Neuronal stem cell (in vitro differentiated cells): ENCODE measurements at regions not wholly inside any gene's neighbourhood (a gene's known extent, or its start where the extent isn't known, plus 50 kb on each side); places are given as distances from the start of the nearest gene placed in this dataset.

Source experiments
- DNase-seq: peaks from one replicate; pipeline ENCODE4 v3.0.0-alpha.2; 2013; ENCODE audit warnings: low spot score
- H2AFZ ChIP-seq: one replicate; pipeline ENCODE4 v1.6.1; 2013; ENCODE audit warnings: mild to moderate bottlenecking, low read length, inconsistent platforms
- H2AK5ac ChIP-seq: 2 replicates; pipeline ENCODE4 v1.6.1; 2013; ENCODE audit warnings: low read depth, mild to moderate bottlenecking, inconsistent platforms, low read length, moderate library complexity, mixed read lengths
- H2BK120ac ChIP-seq: 2 replicates; pipeline ENCODE4 v1.6.1; 2013; ENCODE audit warnings: low read depth, mild to moderate bottlenecking, inconsistent platforms, low read length, moderate library complexity, mixed read lengths
- H2BK12ac ChIP-seq: one replicate; pipeline ENCODE4 v1.6.1; 2013; ENCODE audit warnings: low read length, inconsistent platforms
- H2BK15ac ChIP-seq: 2 replicates; pipeline ENCODE4 v1.6.1; 2013; ENCODE audit warnings: mild to moderate bottlenecking, low read length, inconsistent platforms, mixed read lengths
- H2BK5ac ChIP-seq: one replicate; pipeline ENCODE4 v1.6.1; 2013; ENCODE audit warnings: inconsistent platforms, mild to moderate bottlenecking, low read length, moderate library complexity
- H3K14ac ChIP-seq: one replicate; pipeline ENCODE4 v1.6.1; 2013; ENCODE audit warnings: low read length, inconsistent platforms
- H3K18ac ChIP-seq: 2 replicates; pipeline ENCODE4 v1.6.1; 2013; ENCODE audit warnings: low read length, inconsistent platforms
- H3K23ac ChIP-seq: 2 replicates; pipeline ENCODE4 v1.6.1; 2013; ENCODE audit warnings: low read depth, mild to moderate bottlenecking, mixed read lengths, low read length, inconsistent platforms; ENCODE audit not compliant: poor library complexity
- H3K27ac ChIP-seq: replicated peaks from 3 replicates; pipeline ENCODE4 v1.5.1; 2013; ENCODE audit warnings: low read length, inconsistent platforms
- H3K27me3 ChIP-seq, 3 experiments: 2 replicates each; pipeline ENCODE4 v1.6.1; 2013; ENCODE audit warnings: low read length in 3 of 3, mild to moderate bottlenecking in 2 of 3, inconsistent platforms in 1 of 3, low read depth in 1 of 3, mixed read lengths in 1 of 3, moderate library complexity in 1 of 3; ENCODE audit not compliant: control insufficient read depth in 3 of 3, insufficient read depth in 3 of 3
- H3K36me3 ChIP-seq, 2 donors: replicated peaks in 1 of 2; 2 replicates each; pipeline ENCODE4 v1.6.1; 2013; ENCODE audit warnings: low read length in 2 of 2; ENCODE audit not compliant: control insufficient read depth in 2 of 2, insufficient read depth in 2 of 2
- H3K4ac ChIP-seq: 2 replicates; pipeline ENCODE4 v1.6.1; 2013; ENCODE audit warnings: inconsistent platforms, mild to moderate bottlenecking, low read length, moderate library complexity
- H3K4me1 ChIP-seq, 2 donors: 1 replicate in 1 of 2; 2 replicates in 1 of 2; pipeline ENCODE4 v1.6.1; 2013; ENCODE audit warnings: low read length in 2 of 2, low read depth in 1 of 2; ENCODE audit not compliant: control insufficient read depth in 2 of 2, insufficient read depth in 1 of 2
- H3K4me2 ChIP-seq: one replicate; pipeline ENCODE4 v1.6.1; 2013; ENCODE audit warnings: mild to moderate bottlenecking, low read length, inconsistent platforms; ENCODE audit not compliant: insufficient read depth, poor library complexity, severe bottlenecking
- H3K4me3 ChIP-seq, 2 donors: 2 replicates each; pipeline ENCODE4 v1.5.1; 2013; ENCODE audit warnings: low read length in 2 of 2, mild to moderate bottlenecking in 2 of 2, inconsistent platforms in 1 of 2, moderate library complexity in 1 of 2
- H3K79me1 ChIP-seq: one replicate; pipeline ENCODE4 v1.6.1; 2013; ENCODE audit warnings: low read depth, mild to moderate bottlenecking, inconsistent platforms, low read length, moderate library complexity
- H3K9ac ChIP-seq: one replicate; pipeline ENCODE4 v1.6.1; 2013; ENCODE audit warnings: mild to moderate bottlenecking, low read depth, low read length, inconsistent platforms; ENCODE audit not compliant: poor library complexity
- H3K9me3 ChIP-seq, 2 donors: replicated peaks in 1 of 2; 2 replicates each; pipeline versions ENCODE3 to v1.6.1; 2013; ENCODE audit warnings: low read length in 2 of 2, mild to moderate bottlenecking in 2 of 2, inconsistent platforms in 1 of 2, low read depth in 1 of 2, mixed read lengths in 1 of 2, moderate library complexity in 1 of 2; ENCODE audit not compliant: control insufficient read depth in 2 of 2, insufficient read depth in 1 of 2
- H4K8ac ChIP-seq: one replicate; pipeline ENCODE4 v1.6.1; 2013; ENCODE audit warnings: low read depth, mild to moderate bottlenecking, inconsistent platforms, low read length, moderate library complexity
- H4K91ac ChIP-seq: one replicate; pipeline ENCODE4 v1.6.1; 2013; ENCODE audit warnings: low read length, low read depth, mild to moderate bottlenecking, inconsistent platforms; ENCODE audit not compliant: poor library complexity
- WGBS, 2 donors: extraction: QIAGEN DNeasy Blood & Tissue Kit; methylation state at CpG; one replicate each; pipeline ENCODE4 v1.1.7; 2013; ENCODE audit warnings: missing lambda C conversion rate in 2 of 2, mixed read lengths in 1 of 2; ENCODE audit not compliant: insufficient read length in 2 of 2, insufficient replicate concordance in 1 of 2; ENCODE audit errors: extremely low coverage in 2 of 2; 5-methylcytosine and 5-hydroxymethylcytosine counted together

GRCh38 chr9:17021387-17021970, 113.4 kb upstream of the CNTLN start:
- Histone ChIP-seq H3K27ac (no peak overlapping the region), H3K4ac (no peak overlapping the region), H2AK5ac (no peak overlapping the region), H3K4me1 (peaks cover 0 to 2% of the 10 kb centered on the region in 2 donors), H2BK12ac (no peak overlapping the region), H2BK5ac (no peak overlapping the region), H3K27me3 (no peaks in the 10 kb centered on the region), H2AFZ (no peak overlapping the region), H3K14ac (no peak overlapping the region), H3K18ac (no peak overlapping the region), H3K79me1 (no peaks in the 10 kb centered on the region), H3K9ac (no peak overlapping the region), H3K9me3 (no peaks in the 10 kb centered on the region), H4K91ac (no peak overlapping the region), H2BK120ac (no peak overlapping the region), H3K4me3 (no peak overlapping the region), H2BK15ac (no peak overlapping the region), H3K36me3 (no peaks in the 10 kb centered on the region), H4K8ac (no peak overlapping the region), H3K23ac (no peak overlapping the region), H3K4me2 (no peak overlapping the region)
- WGBS, 2 donors = no CpG with 5 or more reads among the region's 1 CpG
- no peak for DNase-seq

- H3K4me3 ChIP-seq = no peak overlapping the region
Observed at GRCh38 chr9:17019398-17019797, 115.4 kb upstream of the CNTLN start.

GRCh38 chr9:17018540-17019196, 116.2 kb upstream of the CNTLN start:
- Histone ChIP-seq H4K8ac (peak overlapping the region; percentile 88), H4K91ac (no peak overlapping the region), H3K36me3 (no peaks in the 10 kb centered on the region), H2BK120ac (no peak overlapping the region), H2AFZ (no peak overlapping the region), H3K4me1 (peaks cover 0 to 2% of the 10 kb centered on the region in 2 donors), H3K18ac (no peak overlapping the region), H3K4ac (no peak overlapping the region), H3K4me3 (no peak overlapping the region), H2AK5ac (no peak overlapping the region), H3K4me2 (no peak overlapping the region), H2BK15ac (no peak overlapping the region), H3K79me1 (no peaks in the 10 kb centered on the region), H2BK5ac (no peak overlapping the region), H3K9ac (no peak overlapping the region), H2BK12ac (no peak overlapping the region), H3K9me3 (no peaks in the 10 kb centered on the region), H3K27ac (no peak overlapping the region), H3K27me3 (no peaks in the 10 kb centered on the region), H3K23ac (no peak overlapping the region), H3K14ac (no peak overlapping the region)
- no peak for DNase-seq
- no CpG with 5 or more reads among the region's 3 CpGs for WGBS, 2 donors

More at GRCh38 chr9:17019398-17019797, 115.4 kb upstream of the CNTLN start:
- no peak overlapping the region for H3K23ac ChIP-seq
- H3K79me1 ChIP-seq = no peaks in the 10 kb centered on the region
- DNase-seq = no peak
- H2AFZ ChIP-seq = no peak overlapping the region
- H3K14ac ChIP-seq = no peak overlapping the region
- no peaks in the 10 kb centered on the region for H3K36me3 ChIP-seq
- H3K27me3 ChIP-seq = no peaks in the 10 kb centered on the region
- no peak overlapping the region for H2BK12ac ChIP-seq
- no peak overlapping the region for H4K8ac ChIP-seq
- no peak overlapping the region for H3K4ac ChIP-seq
- no peak overlapping the region for H4K91ac ChIP-seq
- no peak overlapping the region for H3K18ac ChIP-seq
- no peaks in the 10 kb centered on the region for H3K9me3 ChIP-seq
- no peak overlapping the region for H3K9ac ChIP-seq
- H2BK15ac ChIP-seq = no peak overlapping the region
- H3K4me2 ChIP-seq = no peak overlapping the region
- H2BK5ac ChIP-seq = no peak overlapping the region
- H3K27ac ChIP-seq = no peak overlapping the region
- no peak overlapping the region for H2BK120ac ChIP-seq
- H2AK5ac ChIP-seq = no peak overlapping the region
- H3K4me1 ChIP-seq = peaks cover 0 to 2% of the 10 kb centered on the region in 2 donors

- H3K14ac ChIP-seq = no peak overlapping the region
- no peak overlapping the region for H4K91ac ChIP-seq
- no peak overlapping the region for H2BK12ac ChIP-seq
- no peak overlapping the region for H3K27ac ChIP-seq
- DNase-seq = no peak
- H3K23ac ChIP-seq = no peak overlapping the region
- H2BK5ac ChIP-seq = no peak overlapping the region
- H3K9ac ChIP-seq = no peak overlapping the region
- WGBS, 2 donors = no CpG with 5 or more reads among the region's 10 CpGs
- H3K9me3 ChIP-seq = no peaks in the 10 kb centered on the region
- no peak overlapping the region for H2AFZ ChIP-seq
- no peak overlapping the region for H2BK15ac ChIP-seq
- peak overlapping the region; percentile 88 for H4K8ac ChIP-seq
- H3K79me1 ChIP-seq = no peaks in the 10 kb centered on the region
- no peak overlapping the region for H2AK5ac ChIP-seq
- H3K36me3 ChIP-seq = no peaks in the 10 kb centered on the region
- no peak overlapping the region for H3K4me2 ChIP-seq
- no peak overlapping the region for H3K4me3 ChIP-seq
- no peaks in the 10 kb centered on the region for H3K27me3 ChIP-seq
- no peak overlapping the region for H3K4ac ChIP-seq
- no peak overlapping the region for H2BK120ac ChIP-seq
- H3K18ac ChIP-seq = peak overlapping the region; percentile 12
- H3K4me1 ChIP-seq = peaks cover 0 to 2% of the 10 kb centered on the region in 2 donors
Observed at GRCh38 chr9:17017931-17018491, 116.8 kb upstream of the CNTLN start.
